GM10266 (cell line): ENCODE measurements at regions not wholly inside any gene's neighbourhood (a gene's known extent, or its start where the extent isn't known, plus 50 kb on each side); places are given as distances from the start of the nearest gene placed in this dataset.

ENCODE experiments used
- DNase-seq: peaks from one replicate; pipeline ENCODE4 v3.0.0; 2012; ENCODE audit errors: extremely low spot score
- CTCF ChIP-seq: IDR thresholded peaks from 2 replicates; pipeline ENCODE4 v1.5.1; 2012; ENCODE audit warnings: mild to moderate bottlenecking, low read depth; ENCODE audit not compliant: control insufficient read depth, insufficient read depth; ENCODE audit errors: missing control alignments

GRCh38 chr2:120519469-120519868 lies 173.5 kb downstream of the INHBB start:
- no peak for DNase-seq
- TF ChIP-seq CTCF, result no peak

- no peak for TF ChIP-seq CTCF
- DNase-seq, result no peak
These were observed 174.5 kb downstream of the INHBB start for GRCh38 chr2:120520454-120520853.

GRCh38 chr2:120520929-120521912 lies 175.3 kb downstream of the INHBB start:
- TF ChIP-seq CTCF, result peak; percentile 50
- DNase-seq, result peak; percentile 37

- no peak for TF ChIP-seq CTCF
- no peak for DNase-seq
These were observed 176.3 kb downstream of the INHBB start for GRCh38 chr2:120522151-120522751.

- DNase-seq, result no peak
- TF ChIP-seq CTCF, result no peak
These were observed 177.8 kb downstream of the INHBB start for GRCh38 chr2:120523766-120524165.

GRCh38 chr2:120524174-120524573 lies 178.2 kb downstream of the INHBB start:
- TF ChIP-seq CTCF, result no peak
- DNase-seq, result no peak
